HCT116 (cell line): ENCODE measurements at regions not wholly inside any gene's neighbourhood (a gene's known extent, or its start where the extent isn't known, plus 50 kb on each side); places are given as distances from the start of the nearest gene placed in this dataset.

Experiments
- ATAC-seq: fragments of 200-7000 bp; cut with Tn5 transposase; 2 replicates; pipeline ENCODE4 v1.9.1; 2020; ENCODE audit warnings: mild to moderate bottlenecking, moderate library complexity
- BruUV-seq: library from RNA; stranded (reverse); fragments of 400-500 nt; replicated peaks from 2 replicates; lab custom pipeline; 2021; lab: Mats Ljungman, UMichigan
- CTCF ChIA-PET: fragments of 300-600 bp; sonication (Branson Sonifier 250); formaldehyde crosslinking; loops from one replicate; lab custom pipeline; 2021; ENCODE audit warnings: antibody characterized with exemption; lab: Charles Lee
- POLR2A ChIA-PET: fragments of 300-600, 350-600 bp; sonication (Branson Sonifier 250); formaldehyde crosslinking; loops from one replicate; lab custom pipeline; 2021; ENCODE audit warnings: antibody characterized with exemption; lab: Charles Lee
- RAD21 ChIA-PET, 2 experiments: fragments of 300-600 bp; sonication (Branson Sonifier 250); formaldehyde crosslinking; loops; one replicate each; lab custom pipeline; 2023; ENCODE audit warnings: low total read pairs in 2 of 2; ENCODE audit not compliant: uncharacterized antibody in 2 of 2, unreplicated experiment in 2 of 2, low non-redundant PET in 1 of 2; lab: Charles Lee
- DNase-seq: peaks from one replicate; pipeline ENCODE4 v3.0.0-alpha.2; 2010; ENCODE audit warnings: low read depth, low spot score
- H2AFZ ChIP-seq: fragments of 200-600 bp; shearing (Covaris generic), sonication (generic); 2 replicates; pipeline ENCODE4 v1.6.1; 2017; ENCODE audit warnings: low read depth, mixed run types, mixed read lengths, antibody characterized with exemption, low read length; ENCODE audit not compliant: poor library complexity, severe bottlenecking
- H3K27ac ChIP-seq: 2 replicates; pipeline ENCODE4 v1.5.1; 2012; ENCODE audit warnings: low read depth, low read length
- H3K27me3 ChIP-seq: fragments of 200-600 bp; sonication (generic); 2 replicates; pipeline ENCODE4 v1.6.1; 2016; ENCODE audit warnings: mixed run types, low read length, mixed read lengths; ENCODE audit not compliant: insufficient read depth
- H3K36me3 ChIP-seq, 2 experiments: fragments of 200-500 bp in 1 of 2; fragments of 200-600 bp in 1 of 2; sonication (Bioruptor generic) in 1 of 2; sonication (generic) in 1 of 2; 2 replicates each; pipeline versions ENCODE4 v1.5.1 to v1.6.1; 2014 to 2016; ENCODE audit warnings: low read length in 2 of 2, inconsistent platforms in 1 of 2, mixed read lengths in 1 of 2, mixed run types in 1 of 2; ENCODE audit not compliant: insufficient read depth in 2 of 2, control insufficient read depth in 1 of 2
- H3K4me1 ChIP-seq, 2 experiments: fragments of 200-600 bp in 1 of 2; sonication (generic) in 1 of 2; 2 replicates each; pipeline versions ENCODE4 v1.5.1 to v1.6.1; 2012 to 2017; ENCODE audit warnings: low read length in 2 of 2, inconsistent platforms in 1 of 2, mild to moderate bottlenecking in 1 of 2, mixed read lengths in 1 of 2, mixed run types in 1 of 2, moderate library complexity in 1 of 2; ENCODE audit not compliant: insufficient read depth in 2 of 2, control insufficient read depth in 1 of 2
- H3K4me2 ChIP-seq: fragments of 200-600 bp; sonication (generic); 2 replicates; pipeline ENCODE4 v1.6.1; 2017; ENCODE audit warnings: mixed run types, low read length, mixed read lengths
- H3K4me3 ChIP-seq, 2 experiments: fragments of 200-600 bp in 1 of 2; sonication (generic) in 1 of 2; replicated peaks in 1 of 2; 2 replicates each; pipeline ENCODE4 v1.5.1; 2011 to 2016; ENCODE audit warnings: low read length in 2 of 2, control low read depth in 1 of 2, low read depth in 1 of 2, mild to moderate bottlenecking in 1 of 2, mixed read lengths in 1 of 2, mixed run types in 1 of 2
- H3K79me2 ChIP-seq: fragments of 200-600 bp; sonication (generic); 2 replicates; pipeline ENCODE4 v1.6.1; 2017; ENCODE audit warnings: mild to moderate bottlenecking, mixed run types, low read length, moderate library complexity, mixed read lengths; ENCODE audit not compliant: insufficient read depth
- H3K9ac ChIP-seq: fragments of 200-600 bp; sonication (generic); 2 replicates; pipeline ENCODE4 v1.6.1; 2016; ENCODE audit warnings: low read length, mixed read lengths
- H3K9me2 ChIP-seq: fragments of 200-600 bp; sonication (generic), shearing (Covaris generic); 2 replicates; pipeline ENCODE4 v1.6.1; 2017; ENCODE audit warnings: mixed run types, mild to moderate bottlenecking, moderate library complexity; ENCODE audit not compliant: insufficient read depth
- H3K9me3 ChIP-seq, 2 experiments: fragments of 200-500 bp in 1 of 2; fragments of 200-600 bp in 1 of 2; sonication (Bioruptor generic) in 1 of 2; sonication (generic) in 1 of 2; 2 replicates each; pipeline ENCODE4 v1.6.1; 2014 to 2017; ENCODE audit warnings: low read length in 2 of 2, mixed read lengths in 2 of 2, inconsistent platforms in 1 of 2, low read depth in 1 of 2, mild to moderate bottlenecking in 1 of 2, mixed run types in 1 of 2, moderate library complexity in 1 of 2; ENCODE audit not compliant: control insufficient read depth in 1 of 2, insufficient read depth in 1 of 2
- H4K20me1 ChIP-seq: fragments of 200-600 bp; sonication (generic), shearing (Covaris generic); 2 replicates; pipeline ENCODE4 v1.6.1; 2017; ENCODE audit warnings: mixed run types, mild to moderate bottlenecking, moderate library complexity; ENCODE audit not compliant: insufficient read depth
- ATF3 ChIP-seq: IDR thresholded peaks from 2 replicates; pipeline ENCODE4 v1.6.1; 2012
- CBX3 ChIP-seq: IDR thresholded peaks from 2 replicates; pipeline ENCODE4 v1.6.1; 2012; ENCODE audit warnings: low read depth
- CTCF ChIP-seq, 3 experiments: fragments of 200-600 bp in 1 of 3; sonication (generic) in 1 of 3; IDR thresholded peaks in 2 of 3; conservative IDR thresholded peaks in 1 of 3; 2 replicates each; pipeline ENCODE4 v1.5.1; 2012 to 2017; ENCODE audit warnings: low read depth in 2 of 3, low read length in 2 of 3, antibody characterized with exemption in 1 of 3, borderline replicate concordance in 1 of 3, control low read depth in 1 of 3, mild to moderate bottlenecking in 1 of 3, mixed read lengths in 1 of 3, mixed run types in 1 of 3, moderate library complexity in 1 of 3; ENCODE audit not compliant: insufficient read depth in 1 of 3
- EGR1 ChIP-seq: IDR thresholded peaks from 2 replicates; pipeline ENCODE4 v1.6.1; 2012; ENCODE audit warnings: low read depth
- ELF1 ChIP-seq: IDR thresholded peaks from 2 replicates; pipeline ENCODE4 v1.6.1; 2012; ENCODE audit warnings: low read depth, borderline replicate concordance
- EZH2 ChIP-seq: fragments of 200-600 bp; sonication (generic); IDR thresholded peaks from 2 replicates; pipeline ENCODE4 v1.6.1; 2017; ENCODE audit warnings: antibody characterized with exemption, mixed run types
- EZH2phosphoT487 ChIP-seq: fragments of 200-600 bp; IDR thresholded peaks from 2 replicates; pipeline ENCODE4 v1.6.1; 2018; ENCODE audit warnings: antibody characterized with exemption, borderline replicate concordance
- FOSL1 ChIP-seq: IDR thresholded peaks from 2 replicates; pipeline ENCODE4 v1.6.1; 2012; ENCODE audit warnings: low read depth
- JUND ChIP-seq: IDR thresholded peaks from 2 replicates; pipeline ENCODE4 v1.6.1; 2012
- MAX ChIP-seq: IDR thresholded peaks from 2 replicates; pipeline ENCODE4 v1.6.1; 2012
- POLR2A ChIP-seq: IDR thresholded peaks from 2 replicates; pipeline ENCODE4 v1.7.0; 2011; ENCODE audit warnings: borderline replicate concordance; ENCODE audit not compliant: insufficient read depth, insufficient read length; ENCODE audit errors: extremely low read depth
- POLR2AphosphoS5 ChIP-seq: IDR thresholded peaks from 2 replicates; pipeline ENCODE4 v1.6.1; 2011; ENCODE audit warnings: mild to moderate bottlenecking, low read depth, low read length, moderate library complexity
- RAD21 ChIP-seq: IDR thresholded peaks from 2 replicates; pipeline ENCODE4 v1.6.1; 2012; ENCODE audit warnings: low read depth, mild to moderate bottlenecking
- REST ChIP-seq: IDR thresholded peaks from 2 replicates; pipeline ENCODE4 v1.6.1; 2012; ENCODE audit warnings: low read depth
- SRF ChIP-seq: IDR thresholded peaks from 2 replicates; pipeline ENCODE4 v1.6.1; 2012; ENCODE audit warnings: low read depth
- TCF7L2 ChIP-seq: IDR thresholded peaks from 2 replicates; pipeline ENCODE4 v1.7.0; 2011; ENCODE audit warnings: borderline replicate concordance, inconsistent platforms; ENCODE audit not compliant: insufficient read depth, insufficient read length; ENCODE audit errors: extremely low read depth
- YY1 ChIP-seq: IDR thresholded peaks from 2 replicates; pipeline ENCODE4 v1.6.1; 2011; ENCODE audit warnings: low read length, low read depth, moderate library complexity, mild to moderate bottlenecking; ENCODE audit not compliant: insufficient replicate concordance; ENCODE audit errors: extremely low read depth
- ZBTB33 ChIP-seq: IDR thresholded peaks from 2 replicates; pipeline ENCODE4 v1.6.1; 2011; ENCODE audit warnings: mild to moderate bottlenecking, low read length, moderate library complexity; ENCODE audit not compliant: insufficient replicate concordance; ENCODE audit errors: extremely low read depth
- ZFX ChIP-seq: fragments of 450-650 bp; IDR thresholded peaks from 2 replicates; pipeline ENCODE4 v1.6.1; 2017
- ZNF274 ChIP-seq: fragments of 200-500 bp; sonication (Bioruptor generic); IDR thresholded peaks from 2 replicates; pipeline ENCODE4 v1.6.1; 2014; ENCODE audit warnings: mild to moderate bottlenecking, low read depth, low read length, inconsistent platforms
- intact Hi-C: fragments of 100-400 bp; cut with micrococcal nuclease; formaldehyde crosslinking; loops from 2 replicates; pipeline ENCODE4 v1.10.0; 2022

- no peaks in the 10 kb centered on the region for H3K36me3 ChIP-seq
- TF ChIP-seq ZFX (no peak), EGR1 (no peak), SRF (no peak), ELF1 (no peak), POLR2AphosphoS5 (no peak), CTCF (IDR thresholded peaks at IDR 0.05 in 2 of 3, conservative IDR thresholded peaks at IDR 0.05 in 1 of 3; ENCODE audit: borderline replicate concordance in 1 of 3, insufficient read depth in 1 of 3, low read depth in 2 of 3, low read length in 2 of 3) (no peak), EZH2phosphoT487 (no peak), ATF3 (no peak), CBX3 (no peak), REST (no peak), POLR2A (no peak), EZH2 (no peak), RAD21 (no peak), MAX (no peak), ZBTB33 (no peak), JUND (no peak), FOSL1 (no peak), TCF7L2 (no peak), YY1 (no peak), ZNF274 (no peak)
- H3K27ac ChIP-seq: no peak overlapping the region
- no peaks in the 10 kb centered on the region for H3K27me3 ChIP-seq
- intact Hi-C loops: no loop called here
- H4K20me1 ChIP-seq: no peaks in the 10 kb centered on the region
- H3K79me2 ChIP-seq: no peaks in the 10 kb centered on the region
- H3K9me2 ChIP-seq: no peaks in the 10 kb centered on the region
- CTCF ChIA-PET: no interaction called here
- H2AFZ ChIP-seq: no peak overlapping the region
- H3K9me3 ChIP-seq: peaks cover 3 to 14% of the 10 kb centered on the region in 2 experiments; a peak in 2 of 4 replicates
- RAD21 ChIA-PET: no interaction called here
- no TSS peak for BruUV-seq
- H3K4me2 ChIP-seq: no peak overlapping the region
- H3K4me1 ChIP-seq: peaks cover 0 to 8% of the 10 kb centered on the region in 2 experiments; a peak in 2 of 4 replicates
- ATAC-seq (no peak), DNase-seq (no peak)
- H3K9ac ChIP-seq: no peak overlapping the region
- POLR2A ChIA-PET: no interaction called here
- H3K4me3 ChIP-seq: no peak overlapping the region
Observed at GRCh38 chr6:144602523-144603180, 317.5 kb downstream of the UTRN start.
